ENCODE measurements at regions not wholly inside any gene's neighbourhood (a gene's known extent, or its start where the extent isn't known, plus 50 kb on each side); places are given as distances from the start of the nearest gene placed in this dataset.

GRCh38 chr2:225841314-225841713 is 441.8 kb downstream of the NYAP2 start:
- TF ChIP-seq CTCF (conservative IDR thresholded peaks at IDR 0.05; ENCODE audit: low read depth in 2 of 2) (no peak), STAT1 (IDR thresholded peaks at IDR 0.05; ENCODE audit: unreplicated experiment) (no peak), CREB1 (CRISPR knock-in tag; IDR thresholded peaks at IDR 0.05; ENCODE audit: low read depth) (no peak), REST (IDR thresholded peaks at IDR 0.05; ENCODE audit: unreplicated experiment) (no peak), POLR2AphosphoS5 (IDR thresholded peaks at IDR 0.05; ENCODE audit: low read depth) (no peak)
